SK-N-SH (cell line): ENCODE measurements at regions not wholly inside any gene's neighbourhood (a gene's known extent, or its start where the extent isn't known, plus 50 kb on each side); places are given as distances from the start of the nearest gene placed in this dataset.

Source experiments
- CTCF ChIA-PET: fragments of 300-600, 350-600 bp; formaldehyde crosslinking; extraction: SDS; loops from one replicate; lab custom pipeline; 2021; lab: Yijun Ruan, JAX
- POLR2A ChIA-PET: fragments of 350-600 bp; sonication (Branson Sonifier 250); formaldehyde crosslinking; extraction: SDS; loops from one replicate; lab custom pipeline; 2020; ENCODE audit warnings: antibody characterized with exemption, inconsistent platforms; lab: Yijun Ruan, JAX
- DNase-seq: peaks from one replicate; pipeline ENCODE4 v3.0.0; 2012
- H2AFZ ChIP-seq: fragments of 200-600 bp; sonication (generic); 2 replicates; pipeline ENCODE4 v1.8.1; 2016; ENCODE audit warnings: antibody characterized with exemption, mild to moderate bottlenecking, low read depth
- H3F3A ChIP-seq: fragments of 200-600 bp; sonication (generic); replicated peaks from 2 replicates; pipeline ENCODE3; 2016; ENCODE audit warnings: antibody characterized with exemption, mild to moderate bottlenecking; ENCODE audit not compliant: insufficient read depth
- H3K27ac ChIP-seq, 2 experiments: fragments of 200-500 bp in 1 of 2; fragments of 200-600 bp in 1 of 2; sonication (Bioruptor generic) in 1 of 2; sonication (generic), shearing (Covaris generic) in 1 of 2; 2 replicates each; pipeline versions ENCODE4 v1.5.1 to v1.6.1; 2014 to 2016; ENCODE audit warnings: low read depth in 2 of 2, inconsistent platforms in 1 of 2, low read length in 1 of 2, mild to moderate bottlenecking in 1 of 2, mixed read lengths in 1 of 2
- H3K27me3 ChIP-seq: fragments of 200-600 bp; sonication (generic), shearing (Covaris generic); 2 replicates; pipeline ENCODE4 v1.6.1; 2016; ENCODE audit warnings: mixed run types; ENCODE audit not compliant: insufficient read depth
- H3K36me3 ChIP-seq, 2 experiments: fragments of 200-500 bp in 1 of 2; fragments of 200-600 bp in 1 of 2; sonication (Bioruptor generic) in 1 of 2; sonication (generic) in 1 of 2; replicated peaks in 1 of 2; 2 replicates each; pipeline versions ENCODE3 to v1.5.1; 2014 to 2016; ENCODE audit warnings: low read length in 1 of 2, mild to moderate bottlenecking in 1 of 2; ENCODE audit not compliant: insufficient read depth in 2 of 2, control insufficient read depth in 1 of 2
- H3K4me1 ChIP-seq, 2 experiments: fragments of 200-500 bp in 1 of 2; fragments of 200-600 bp in 1 of 2; sonication (Bioruptor generic) in 1 of 2; sonication (generic), shearing (Covaris generic) in 1 of 2; 2 replicates each; pipeline versions ENCODE4 v1.5.1 to v1.6.1; 2014 to 2016; ENCODE audit warnings: low read depth in 1 of 2, low read length in 1 of 2, mixed run types in 1 of 2; ENCODE audit not compliant: insufficient read depth in 2 of 2, control insufficient read depth in 1 of 2
- H3K4me2 ChIP-seq: fragments of 200-600 bp; sonication (generic), shearing (Covaris generic); 2 replicates; pipeline ENCODE4 v1.6.1; 2017; ENCODE audit warnings: mixed run types
- H3K4me3 ChIP-seq, 2 experiments: fragments of 200-500 bp in 1 of 2; fragments of 200-600 bp in 1 of 2; sonication (Bioruptor generic) in 1 of 2; sonication (generic), shearing (Covaris generic) in 1 of 2; 2 replicates each; pipeline versions ENCODE4 v1.5.1 to v1.8.1; 2014 to 2016; ENCODE audit warnings: low read depth in 2 of 2, inconsistent platforms in 1 of 2, low read length in 1 of 2, mild to moderate bottlenecking in 1 of 2, mixed read lengths in 1 of 2, moderate library complexity in 1 of 2
- H3K79me2 ChIP-seq: fragments of 200-600 bp; sonication (generic); 2 replicates; pipeline ENCODE4 v1.8.1; 2017; ENCODE audit warnings: mild to moderate bottlenecking; ENCODE audit not compliant: insufficient read depth
- H3K9ac ChIP-seq: fragments of 200-600 bp; sonication (generic); 2 replicates; pipeline ENCODE4 v1.6.1; 2017; ENCODE audit warnings: mixed run types
- H3K9me2 ChIP-seq: fragments of 200-600 bp; sonication (generic); 2 replicates; pipeline ENCODE4 v1.6.1; 2017; ENCODE audit warnings: mixed run types
- H3K9me3 ChIP-seq: fragments of 200-600 bp; sonication (generic); 2 replicates; pipeline ENCODE4 v1.6.1; 2017; ENCODE audit warnings: mixed run types, mild to moderate bottlenecking, moderate library complexity
- H4K20me1 ChIP-seq: fragments of 200-600 bp; sonication (generic); 2 replicates; pipeline ENCODE4 v1.6.1; 2017; ENCODE audit warnings: mild to moderate bottlenecking, mixed run types; ENCODE audit not compliant: insufficient read depth
- CHD2 ChIP-seq: fragments of 150-350 bp; IDR thresholded peaks from 2 replicates; pipeline ENCODE4 v1.6.1; 2018; ENCODE audit warnings: low read length; ENCODE audit not compliant: partially characterized antibody
- ELF1 ChIP-seq: IDR thresholded peaks from 2 replicates; pipeline ENCODE4 v1.4.0; 2012
- EP300 ChIP-seq, 2 experiments: IDR thresholded peaks; 2 replicates each; pipeline versions ENCODE4 v1.4.0 to v1.6.1; 2012; ENCODE audit warnings: borderline replicate concordance in 1 of 2, low read depth in 1 of 2, low read length in 1 of 2
- EZH2phosphoT487 ChIP-seq: fragments of 200-600 bp; sonication (generic); IDR thresholded peaks from 2 replicates; pipeline ENCODE4 v1.6.1; 2017; ENCODE audit warnings: low read depth, mixed run types, mild to moderate bottlenecking, antibody characterized with exemption, moderate library complexity, borderline replicate concordance
- FOSL2 ChIP-seq: IDR thresholded peaks from 2 replicates; pipeline ENCODE4 v1.4.0; 2012; ENCODE audit warnings: low read depth, mild to moderate bottlenecking, moderate library complexity, borderline replicate concordance
- FOXJ3 ChIP-seq: sonication (generic); formaldehyde crosslinking; IDR thresholded peaks from 2 replicates; pipeline ENCODE4 v1.5.1; 2020; ENCODE audit warnings: mild to moderate bottlenecking, missing genetic modification reagents
- FOXM1 ChIP-seq: IDR thresholded peaks from 2 replicates; pipeline ENCODE4 v1.4.0; 2012; ENCODE audit warnings: low read depth, mild to moderate bottlenecking
- GABPA ChIP-seq: IDR thresholded peaks from 2 replicates; pipeline ENCODE4 v1.4.0; 2012; ENCODE audit warnings: low read depth, mild to moderate bottlenecking
- GATA2 ChIP-seq: sonication (generic); formaldehyde crosslinking; IDR thresholded peaks from 2 replicates; pipeline ENCODE4 v1.5.0; 2020; ENCODE audit warnings: mild to moderate bottlenecking, missing genetic modification reagents
- MAX ChIP-seq: IDR thresholded peaks from 2 replicates; pipeline ENCODE4 v1.4.0; 2012; ENCODE audit warnings: low read depth
- MEF2A ChIP-seq: IDR thresholded peaks from 2 replicates; pipeline ENCODE4 v1.4.0; 2012; ENCODE audit warnings: low read depth, borderline replicate concordance
- NFIC ChIP-seq: IDR thresholded peaks from 2 replicates; pipeline ENCODE4 v1.4.0; 2012; ENCODE audit warnings: borderline replicate concordance
- NRF1 ChIP-seq: IDR thresholded peaks from 2 replicates; pipeline ENCODE4 v1.6.1; 2012; ENCODE audit warnings: low read depth, mild to moderate bottlenecking, low read length
- PBX3 ChIP-seq: IDR thresholded peaks from 2 replicates; pipeline ENCODE4; 2012
- SMC3 ChIP-seq: IDR thresholded peaks from 2 replicates; pipeline ENCODE4 v1.6.1; 2012; ENCODE audit warnings: low read depth, low read length, improper control_type of control experiment
- TAF1 ChIP-seq: IDR thresholded peaks from 2 replicates; pipeline ENCODE4 v1.6.1; 2012; ENCODE audit warnings: low read depth, mild to moderate bottlenecking, low read length, moderate library complexity, borderline replicate concordance
- TCF12 ChIP-seq: IDR thresholded peaks from 2 replicates; pipeline ENCODE4 v1.4.0; 2012
- TEAD4 ChIP-seq: IDR thresholded peaks from 2 replicates; pipeline ENCODE4 v1.4.0; 2012; ENCODE audit warnings: mild to moderate bottlenecking, borderline replicate concordance; ENCODE audit not compliant: insufficient read depth
- USF2 ChIP-seq: fragments of 150-350 bp; IDR thresholded peaks from 2 replicates; pipeline ENCODE4 v1.6.1; 2017; ENCODE audit warnings: antibody characterized with exemption, low read length, low read depth, borderline replicate concordance
- YY1 ChIP-seq: IDR thresholded peaks from 2 replicates; pipeline ENCODE4 v1.4.0; 2012; ENCODE audit warnings: low read depth, mild to moderate bottlenecking
- ZBTB33 ChIP-seq: IDR thresholded peaks from 2 replicates; pipeline ENCODE4 v1.4.0; 2012; ENCODE audit warnings: low read depth, borderline replicate concordance
- WGBS: methylation state at CpG from one replicate; pipeline ENCODE4 v1.1.6; 2017; ENCODE audit warnings: low lambda C conversion rate; 5-methylcytosine and 5-hydroxymethylcytosine counted together

- Histone ChIP-seq H3K9me3 (no peaks in the 10 kb centered on the region), H2AFZ (no peak overlapping the region), H3K79me2 (no peaks in the 10 kb centered on the region), H3F3A (peaks cover 4% of the 10 kb centered on the region), H3K9ac (no peak overlapping the region), H3K4me1 (peaks cover 0 to under 1% of the 10 kb centered on the region in 2 experiments; a peak in 1 of 4 replicates), H3K27ac (no peak overlapping the region), H4K20me1 (no peaks in the 10 kb centered on the region), H3K4me2 (no peak overlapping the region), H3K36me3 (peaks cover 31 to 39% of the 10 kb centered on the region in 2 experiments), H3K27me3 (no peaks in the 10 kb centered on the region), H3K4me3 (no peak overlapping the region), H3K9me2 (no peaks in the 10 kb centered on the region)
- WGBS: 89% methylated on average over 3 of the region's 3 CpGs
- TF ChIP-seq EP300 (IDR thresholded peaks at IDR 0.05; ENCODE audit: borderline replicate concordance in 1 of 2, low read depth in 1 of 2, low read length in 1 of 2) (no peak), SMC3 (no peak), USF2 (no peak), ELF1 (no peak), ZBTB33 (no peak), CHD2 (no peak), FOXM1 (no peak), NFIC (no peak), FOXJ3 (CRISPR knock-in tag) (no peak), TAF1 (no peak), MAX (no peak), GABPA (no peak), MEF2A (no peak)
- POLR2A ChIA-PET: no interaction called here
- no peak for DNase-seq
- CTCF ChIA-PET: interaction anchor here (1.2 to 1.5 kb wide), 2 partner anchors 8 to 42 kb away, joined by 3 to 5 read pairs; no protein-coding TSS in a partner anchor
These were observed 389.4 kb upstream of the TPM1 start for GRCh38 chr15:62653122-62653521.

- peaks cover 44 to 52% of the 10 kb centered on the region in 2 experiments for H3K36me3 ChIP-seq
- no peaks in the 10 kb centered on the region for H4K20me1 ChIP-seq
- 94% methylated on average over 9 of the region's 10 CpGs for WGBS
- H3K27me3 ChIP-seq: no peaks in the 10 kb centered on the region
- no peaks in the 10 kb centered on the region for H3K9me3 ChIP-seq
- no peaks in the 10 kb centered on the region for H3K4me1 ChIP-seq
- H3K9me2 ChIP-seq: no peaks in the 10 kb centered on the region
- CTCF ChIA-PET: interaction anchor here (0.8 to 1.3 kb wide), 3 partner anchors 16 to 86 kb away, joined by 3 read pairs; no protein-coding TSS in a partner anchor
- H3K4me3 ChIP-seq: no peak overlapping the region
- POLR2A ChIA-PET: no interaction called here
- no peaks in the 10 kb centered on the region for H3K79me2 ChIP-seq
- H3K9ac ChIP-seq: no peak overlapping the region
- no peak overlapping the region for H2AFZ ChIP-seq
- H3K27ac ChIP-seq: no peak overlapping the region
- H3K4me2 ChIP-seq: no peak overlapping the region
- H3F3A ChIP-seq: no peaks in the 10 kb centered on the region
- no peak for DNase-seq
- TF ChIP-seq ZBTB33 (no peak), TAF1 (no peak), EZH2phosphoT487 (no peak), FOXJ3 (CRISPR knock-in tag) (no peak), TCF12 (no peak), NFIC (no peak), FOSL2 (no peak), SMC3 (no peak), TEAD4 (no peak), MAX (no peak), YY1 (no peak), EP300 (IDR thresholded peaks at IDR 0.05; ENCODE audit: borderline replicate concordance in 1 of 2, low read depth in 1 of 2, low read length in 1 of 2) (no peak), NRF1 (no peak), GATA2 (CRISPR knock-in tag) (no peak), PBX3 (no peak)
These were observed 386.5 kb upstream of the TPM1 start for GRCh38 chr15:62656071-62656470.
